DMS53 treated with DMSO at 0.1 percent for 48 hours (cell line): ENCODE measurements at regions not wholly inside any gene's neighbourhood (a gene's known extent, or its start where the extent isn't known, plus 50 kb on each side); places are given as distances from the start of the nearest gene placed in this dataset.

Source experiments
- DNase-seq: peaks from one replicate; lab custom pipeline; 2025; ENCODE audit not compliant: unreplicated experiment; lab: John Stamatoyannopoulos, UW

DNA sequence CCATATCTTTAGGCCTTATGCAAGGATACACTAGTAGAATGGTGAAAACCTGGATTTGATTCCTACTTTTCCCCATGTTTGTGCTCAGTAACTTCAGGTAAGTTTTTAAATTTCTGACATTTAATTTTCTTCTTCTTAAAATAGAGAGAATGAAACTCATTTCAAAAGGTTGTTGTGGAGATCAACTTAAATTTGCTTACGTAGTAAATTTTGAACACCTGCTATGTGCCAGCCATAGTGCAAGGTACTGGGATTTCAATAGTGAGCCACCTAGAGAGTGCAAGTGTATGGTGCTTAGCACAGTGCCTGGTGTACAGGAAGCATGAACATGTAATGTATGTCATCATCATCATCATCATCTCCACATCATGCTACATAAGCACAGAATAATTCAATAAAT is 73.6 kb upstream of the SMIM36 start:
- DNase-seq = no peak

GRCh38 chr17:55584055-55584685 is 72.9 kb upstream of the SMIM36 start:
- no peak for DNase-seq

- DNase-seq = no peak
These were observed 71.6 kb upstream of the SMIM36 start for GRCh38 chr17:55582897-55583296.

GRCh38 chr17:55580596-55581133 is 69.4 kb upstream of the SMIM36 start:
- no peak for DNase-seq

GRCh38 chr17:55577687-55578086 is 66.4 kb upstream of the SMIM36 start:
- DNase-seq = no peak

DNA sequence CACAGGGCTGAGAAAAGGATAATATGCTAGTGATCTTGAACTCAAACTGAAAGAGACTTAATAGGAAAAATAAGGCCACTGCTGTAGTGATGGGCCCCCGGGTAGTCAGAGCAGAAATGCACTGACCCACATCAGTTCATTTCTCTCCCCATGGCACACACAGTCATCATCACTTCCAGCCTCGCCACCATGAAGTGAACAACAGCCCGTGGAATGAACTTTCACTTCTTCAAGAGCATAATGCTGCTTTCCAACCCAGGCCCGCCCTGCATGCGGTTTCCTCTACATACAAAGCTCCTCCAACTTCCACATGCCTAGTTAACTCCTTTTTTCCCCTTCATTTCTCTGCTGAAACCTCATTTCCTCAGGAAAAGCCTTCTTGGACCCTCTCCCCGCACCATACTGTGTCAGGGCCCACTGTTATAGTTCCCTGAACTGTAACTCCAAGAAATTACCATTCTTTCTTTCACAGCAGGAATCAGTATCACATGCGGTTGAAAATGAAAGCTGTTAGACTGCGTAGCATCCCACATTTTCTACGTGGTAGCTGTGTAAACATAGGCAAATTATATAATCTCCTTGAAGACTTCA is 65.8 kb upstream of the SMIM36 start:
- DNase-seq = no peak

- DNase-seq = no peak
These were observed 65.2 kb upstream of the SMIM36 start for GRCh38 chr17:55576237-55576995.

DNA sequence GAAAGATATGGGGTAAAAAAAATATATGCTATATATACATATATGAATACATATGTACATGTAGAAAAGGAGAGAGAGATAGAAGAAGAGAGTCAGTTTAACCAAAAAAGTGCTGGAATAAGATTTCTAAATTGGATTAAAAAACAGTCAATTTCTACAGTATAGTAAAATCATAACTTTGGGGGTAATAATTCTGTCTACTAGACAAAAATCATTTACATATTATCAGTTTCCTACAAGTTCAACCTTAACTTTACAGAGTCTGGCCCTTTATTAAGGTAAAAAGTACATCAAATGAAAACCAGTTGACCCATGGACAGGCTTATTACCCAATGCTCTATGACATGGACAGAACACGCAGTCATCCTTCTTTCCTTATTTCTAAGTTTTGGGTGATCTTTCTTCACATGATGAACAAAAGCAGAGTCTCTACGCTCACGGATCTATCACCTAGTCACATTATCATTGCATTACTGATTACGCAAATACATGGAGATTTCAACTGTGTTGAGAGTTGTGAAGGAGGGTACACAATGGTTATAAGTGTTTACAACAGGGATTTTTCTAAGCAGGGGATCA is 63.9 kb upstream of the SMIM36 start:
- no peak for DNase-seq

- DNase-seq = no peak
These were observed 61.3 kb upstream of the SMIM36 start for GRCh38 chr17:55572599-55572998.

- no peak for DNase-seq
These were observed 60.9 kb upstream of the SMIM36 start for GRCh38 chr17:55572139-55572538.

- no peak for DNase-seq
These were observed 59.8 kb upstream of the SMIM36 start for GRCh38 chr17:55571095-55571494.

DNA sequence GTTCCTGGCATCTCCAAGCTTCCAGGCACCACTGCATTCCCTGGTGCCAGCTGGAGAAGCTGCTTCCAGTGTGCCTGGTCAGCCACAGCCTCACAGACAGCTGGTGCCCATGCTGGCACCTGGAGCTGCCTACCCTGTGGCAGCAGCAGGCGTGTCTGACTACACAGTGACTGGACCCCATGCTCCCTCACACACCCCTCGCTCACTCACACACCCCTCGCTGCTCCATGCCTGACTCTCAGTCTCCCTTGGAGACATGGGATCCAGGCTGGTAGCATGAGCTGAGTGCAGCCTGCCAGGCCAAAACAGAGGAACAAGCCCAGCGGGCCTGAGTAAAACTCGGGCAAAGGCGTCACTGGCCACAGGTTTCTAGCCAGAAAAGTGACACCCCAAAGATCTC is 59.1 kb upstream of the SMIM36 start:
- no peak for DNase-seq

DNA sequence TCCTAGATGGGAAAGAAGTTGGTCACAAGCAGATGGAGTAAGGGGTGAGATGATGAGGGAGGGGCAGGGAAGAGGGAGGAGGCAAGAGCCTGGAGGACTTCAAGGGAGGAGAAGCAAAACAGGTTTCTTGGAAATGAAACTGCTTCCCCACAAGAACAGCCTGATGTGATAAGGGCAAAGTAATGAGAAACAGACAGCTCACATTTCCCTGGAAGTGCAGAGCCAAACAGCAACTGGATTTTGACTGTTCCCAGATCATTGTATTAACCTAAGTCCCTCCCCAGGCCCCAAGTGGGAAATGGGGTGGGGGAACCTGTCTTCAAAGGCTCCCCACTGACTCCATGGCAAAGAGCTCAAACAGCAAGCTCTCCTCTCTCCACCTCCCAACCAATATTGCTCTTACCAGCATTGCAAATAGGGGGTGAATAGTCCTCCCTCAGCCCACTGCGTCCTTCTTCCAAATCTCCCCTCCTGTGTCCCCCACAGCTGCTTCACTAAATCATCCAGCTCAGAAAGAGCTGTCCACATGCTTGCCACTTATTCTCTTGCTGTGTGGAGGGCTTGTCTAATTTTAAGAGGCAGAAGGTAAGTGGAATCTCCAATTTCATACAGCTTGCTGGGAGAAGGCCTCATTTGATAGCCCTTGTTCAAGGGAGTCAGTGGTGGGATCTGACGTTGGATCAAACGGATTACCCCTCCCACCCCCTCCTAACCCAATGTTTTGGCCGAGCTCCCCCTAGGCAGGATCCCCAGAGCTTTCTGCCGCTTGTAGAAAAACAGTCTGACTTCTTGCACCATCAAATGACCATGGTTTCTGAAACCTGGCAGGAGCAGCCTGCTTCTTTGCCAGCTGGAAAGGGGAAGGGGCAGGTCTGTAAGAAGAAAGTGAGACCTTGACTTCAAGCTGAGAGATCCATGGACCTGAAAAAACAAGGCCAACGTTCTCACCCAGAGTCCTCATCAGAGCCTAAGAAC is 56.3 kb upstream of the SMIM36 start:
- DNase-seq = no peak

DNA sequence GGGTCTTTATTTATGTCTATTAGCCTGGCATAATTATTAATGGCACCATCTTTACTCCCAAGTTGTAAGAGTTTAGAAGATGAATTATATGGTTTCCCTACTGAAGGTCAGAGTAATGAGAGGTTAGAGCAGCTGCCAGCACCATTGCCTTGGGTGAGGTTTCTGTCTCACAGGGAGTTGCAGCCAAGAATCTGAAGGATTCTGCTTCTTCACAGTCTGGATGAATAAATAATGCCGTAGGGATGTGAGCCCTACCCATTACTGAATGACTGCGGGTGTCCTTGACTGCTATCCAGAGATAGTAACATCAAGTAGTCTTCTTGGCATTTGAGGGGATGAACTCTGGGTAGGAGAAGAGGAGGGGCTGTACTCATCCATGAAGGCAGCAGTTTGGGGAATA is 52.8 kb upstream of the SMIM36 start:
- no peak for DNase-seq

GRCh38 chr17:55563363-55563762 is 52.1 kb upstream of the SMIM36 start:
- no peak for DNase-seq

- no peak for DNase-seq
These were observed 50.8 kb upstream of the SMIM36 start for GRCh38 chr17:55561973-55562495.

DNA sequence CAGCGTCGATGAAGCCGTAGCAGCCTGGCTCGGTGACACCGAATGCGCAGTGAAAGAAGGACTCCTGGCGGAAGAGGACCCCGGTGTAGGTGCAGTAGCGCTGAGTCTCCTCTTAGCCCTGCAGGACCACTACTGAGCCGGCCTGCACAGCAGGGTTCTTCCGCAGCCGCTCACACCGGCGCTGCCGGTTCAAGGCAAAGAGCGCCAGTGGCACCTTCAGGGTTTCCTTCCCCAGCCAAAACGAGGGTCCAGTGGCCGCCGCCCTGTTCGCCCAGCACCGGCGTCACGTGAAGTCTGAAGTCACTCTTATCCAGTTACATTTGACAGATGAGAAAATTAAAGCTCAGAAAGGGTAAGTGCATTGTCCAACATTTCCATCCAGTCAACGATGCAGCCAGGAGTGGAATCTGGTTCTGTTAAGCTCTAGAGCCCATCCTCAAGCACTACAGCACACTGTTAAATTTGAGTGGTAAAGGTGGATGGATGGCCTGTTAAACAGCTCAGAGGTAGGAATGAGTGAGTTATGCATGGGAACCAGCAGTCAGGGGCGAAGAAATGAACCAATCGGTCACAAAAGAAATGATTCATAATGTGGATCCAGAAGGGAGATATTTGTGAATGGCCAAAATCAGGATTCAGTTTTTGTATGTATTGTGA is 50.2 kb upstream of the SMIM36 start:
- DNase-seq = no peak
